ENCODE measurements at regions not wholly inside any gene's neighbourhood (a gene's known extent, or its start where the extent isn't known, plus 50 kb on each side); places are given as distances from the start of the nearest gene placed in this dataset.

DNA sequence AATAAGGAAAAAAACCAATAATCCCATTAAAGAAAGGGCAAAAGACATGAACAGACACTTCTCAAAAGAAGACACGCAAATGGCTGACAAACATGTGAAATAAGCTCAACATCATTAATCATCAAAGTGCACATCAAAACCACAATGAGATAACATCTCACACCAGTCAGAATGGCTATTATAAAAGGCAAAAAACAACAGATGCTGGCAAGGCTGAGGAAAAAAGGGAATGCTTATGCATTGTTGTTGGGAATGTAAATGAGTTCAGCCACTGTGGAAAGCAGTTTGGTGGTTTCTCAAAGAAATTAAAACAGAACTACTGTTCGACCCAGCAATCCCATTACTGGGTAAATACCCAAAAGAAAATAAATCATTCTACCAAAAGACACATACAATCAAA, 285.6 kb downstream of the NR4A2 start:
- intact Hi-C loops (cut with micrococcal nuclease; ENCODE audit: unreplicated experiment) = no loop called here
- Histone ChIP-seq H3K4me2 (ENCODE audit: low read length) (no peak overlapping the region), H3K27ac (ENCODE audit: low read depth, low read length, poor library complexity, severe bottlenecking) (no peak overlapping the region), H3K4me3 (ENCODE audit: low read depth, low read length, poor library complexity, severe bottlenecking) (no peak overlapping the region), H3K36me3 (ENCODE audit: insufficient read depth, low read length) (no peaks in the 10 kb centered on the region), H3K4me1 (ENCODE audit: insufficient read depth, low read length, poor library complexity, severe bottlenecking) (no peaks in the 10 kb centered on the region), H3K9me2 (ENCODE audit: insufficient read depth, low read length) (no peaks in the 10 kb centered on the region), H2AFZ (ENCODE audit: low read length) (no peak overlapping the region), H3K79me2 (ENCODE audit: insufficient read depth, low read depth, low read length) (no peaks in the 10 kb centered on the region), H4K20me1 (ENCODE audit: insufficient read depth, low read length) (no peaks in the 10 kb centered on the region), H3K9me3 (ENCODE audit: low read length) (no peaks in the 10 kb centered on the region)
- DNase-seq (ENCODE audit: low spot score) = no peak
- no TSS peak for BruUV-seq (replicated peaks)
- no peak for TF ChIP-seq EZH2phosphoT487 (IDR thresholded peaks at IDR 0.05; ENCODE audit: borderline replicate concordance, low read depth, low read length)
- TF ChIP-seq, protein P1, sequence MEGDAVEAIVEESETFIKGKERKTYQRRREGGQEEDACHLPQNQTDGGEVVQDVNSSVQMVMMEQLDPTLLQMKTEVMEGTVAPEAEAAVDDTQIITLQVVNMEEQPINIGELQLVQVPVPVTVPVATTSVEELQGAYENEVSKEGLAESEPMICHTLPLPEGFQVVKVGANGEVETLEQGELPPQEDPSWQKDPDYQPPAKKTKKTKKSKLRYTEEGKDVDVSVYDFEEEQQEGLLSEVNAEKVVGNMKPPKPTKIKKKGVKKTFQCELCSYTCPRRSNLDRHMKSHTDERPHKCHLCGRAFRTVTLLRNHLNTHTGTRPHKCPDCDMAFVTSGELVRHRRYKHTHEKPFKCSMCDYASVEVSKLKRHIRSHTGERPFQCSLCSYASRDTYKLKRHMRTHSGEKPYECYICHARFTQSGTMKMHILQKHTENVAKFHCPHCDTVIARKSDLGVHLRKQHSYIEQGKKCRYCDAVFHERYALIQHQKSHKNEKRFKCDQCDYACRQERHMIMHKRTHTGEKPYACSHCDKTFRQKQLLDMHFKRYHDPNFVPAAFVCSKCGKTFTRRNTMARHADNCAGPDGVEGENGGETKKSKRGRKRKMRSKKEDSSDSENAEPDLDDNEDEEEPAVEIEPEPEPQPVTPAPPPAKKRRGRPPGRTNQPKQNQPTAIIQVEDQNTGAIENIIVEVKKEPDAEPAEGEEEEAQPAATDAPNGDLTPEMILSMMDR (conservative IDR thresholded peaks at IDR 0.05; ENCODE audit: low read length) = no peak
- CTCF ChIA-PET (ENCODE audit: unreplicated experiment) = no interaction called here
- POLR2A ChIA-PET = no interaction called here

DNA sequence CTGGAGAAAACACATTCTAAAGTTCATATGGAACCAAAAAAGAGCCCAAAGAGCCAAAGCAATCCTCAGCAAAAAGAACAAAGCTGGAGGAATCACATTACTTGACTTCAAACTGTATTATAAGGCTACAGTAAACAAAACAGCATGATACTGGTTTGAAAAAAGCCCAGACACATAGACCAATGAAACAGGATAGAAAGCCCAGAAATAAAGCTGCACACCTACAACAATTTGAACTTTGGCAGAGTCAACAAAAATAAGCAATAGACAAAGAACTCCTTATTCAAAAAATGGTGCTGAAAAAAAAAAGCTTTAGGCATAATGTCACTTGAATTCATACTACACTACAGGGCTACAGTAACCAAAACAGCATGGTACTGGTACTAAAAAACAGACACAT, 289.6 kb downstream of the NR4A2 start:
- no peak for DNase-seq (ENCODE audit: low spot score)
- ChIA-PET CTCF (ENCODE audit: unreplicated experiment) (no interaction called here), POLR2A (interaction anchor here (0.6 to 0.8 kb wide), 2 partner anchors 88 to 317 kb away, joined by 3 to 6 read pairs; no protein-coding TSS in a partner anchor)
- no peak overlapping the region for H3K4me3 ChIP-seq (ENCODE audit: low read depth, low read length, poor library complexity, severe bottlenecking)
- no peak overlapping the region for H2AFZ ChIP-seq (ENCODE audit: low read length)
- H3K36me3 ChIP-seq (ENCODE audit: insufficient read depth, low read length) = no peaks in the 10 kb centered on the region
- H3K9me3 ChIP-seq (ENCODE audit: low read length) = no peaks in the 10 kb centered on the region
- no peaks in the 10 kb centered on the region for H3K9me2 ChIP-seq (ENCODE audit: insufficient read depth, low read length)
- H3K27ac ChIP-seq (ENCODE audit: low read depth, low read length, poor library complexity, severe bottlenecking) = no peak overlapping the region
- H3K4me2 ChIP-seq (ENCODE audit: low read length) = no peak overlapping the region
- no peaks in the 10 kb centered on the region for H4K20me1 ChIP-seq (ENCODE audit: insufficient read depth, low read length)
- no TSS peak for BruUV-seq (replicated peaks)
- H3K4me1 ChIP-seq (ENCODE audit: insufficient read depth, low read length, poor library complexity, severe bottlenecking) = no peaks in the 10 kb centered on the region
- no peaks in the 10 kb centered on the region for H3K79me2 ChIP-seq (ENCODE audit: insufficient read depth, low read depth, low read length)
- intact Hi-C loops (cut with micrococcal nuclease; ENCODE audit: unreplicated experiment) = no loop called here
- TF ChIP-seq EZH2phosphoT487 (IDR thresholded peaks at IDR 0.05; ENCODE audit: borderline replicate concordance, low read depth, low read length) = no peak
- TF ChIP-seq, protein P1 (conservative IDR thresholded peaks at IDR 0.05; ENCODE audit: low read length) = no peak

DNA sequence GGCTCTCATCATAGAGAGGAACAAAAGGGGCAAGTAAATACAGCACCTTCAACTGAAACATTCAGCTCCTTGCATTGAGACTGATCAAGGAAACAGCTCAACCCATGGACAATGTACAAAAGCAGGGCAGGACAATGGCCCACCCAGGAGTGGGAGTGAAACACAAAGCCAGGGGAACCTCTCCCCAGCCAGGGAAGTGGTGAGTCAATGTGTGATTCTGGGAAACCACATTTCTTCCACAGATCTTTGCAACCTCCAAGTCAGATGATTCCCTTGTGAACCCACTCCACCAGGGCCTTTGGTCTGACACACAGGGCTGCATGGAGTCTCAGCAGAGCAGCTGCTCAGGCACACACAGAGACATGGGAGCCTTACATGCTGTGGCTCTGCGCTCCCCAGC, 294.5 kb downstream of the NR4A2 start:
- Histone ChIP-seq H3K4me3 (ENCODE audit: low read depth, low read length, poor library complexity, severe bottlenecking) (no peak overlapping the region), H3K27ac (ENCODE audit: low read depth, low read length, poor library complexity, severe bottlenecking) (no peak overlapping the region), H3K36me3 (ENCODE audit: insufficient read depth, low read length) (no peaks in the 10 kb centered on the region), H3K4me2 (ENCODE audit: low read length) (no peak overlapping the region), H2AFZ (ENCODE audit: low read length) (no peak overlapping the region), H4K20me1 (ENCODE audit: insufficient read depth, low read length) (no peaks in the 10 kb centered on the region), H3K4me1 (ENCODE audit: insufficient read depth, low read length, poor library complexity, severe bottlenecking) (no peaks in the 10 kb centered on the region), H3K9me3 (ENCODE audit: low read length) (no peaks in the 10 kb centered on the region), H3K9me2 (ENCODE audit: insufficient read depth, low read length) (no peaks in the 10 kb centered on the region), H3K79me2 (ENCODE audit: insufficient read depth, low read depth, low read length) (no peaks in the 10 kb centered on the region)
- intact Hi-C loops (cut with micrococcal nuclease; ENCODE audit: unreplicated experiment) = no loop called here
- DNase-seq (ENCODE audit: low spot score) = no peak
- ChIA-PET CTCF (ENCODE audit: unreplicated experiment) (no interaction called here), POLR2A (interaction anchor here (0.6 kb wide), 1 partner anchor 15 kb away, joined by 3 read pairs; no protein-coding TSS in a partner anchor)
- TF ChIP-seq, protein P1 (conservative IDR thresholded peaks at IDR 0.05; ENCODE audit: low read length) = no peak
- no peak for TF ChIP-seq EZH2phosphoT487 (IDR thresholded peaks at IDR 0.05; ENCODE audit: borderline replicate concordance, low read depth, low read length)
- BruUV-seq (replicated peaks) = no TSS peak
